ENCODE measurements at regions not wholly inside any gene's neighbourhood (a gene's known extent, or its start where the extent isn't known, plus 50 kb on each side); places are given as distances from the start of the nearest gene placed in this dataset.

- WGBS, 2 donors = 80 to 88% methylated on average over 3 of the region's 3 CpGs
- DNase-seq (no peak), ATAC-seq (no peak)
- Histone ChIP-seq H3K4me3 (no peak overlapping the region), H3K9me3 (no peaks in the 10 kb centered on the region), H3K4me1 (peaks cover 28% of the 10 kb centered on the region), H3K27ac (no peak overlapping the region), H3K27me3 (no peaks in the 10 kb centered on the region), H3K36me3 (replicated peaks in 1 of 2; ENCODE audit: insufficient read depth in 1 of 2, low read depth in 2 of 2) (no peaks in the 10 kb centered on the region)
- intact Hi-C loops (cut with DNase I) = no loop called here
- TF ChIP-seq POLR2A (IDR thresholded peaks at IDR 0.05) = no peak
- TF ChIP-seq, protein P1, sequence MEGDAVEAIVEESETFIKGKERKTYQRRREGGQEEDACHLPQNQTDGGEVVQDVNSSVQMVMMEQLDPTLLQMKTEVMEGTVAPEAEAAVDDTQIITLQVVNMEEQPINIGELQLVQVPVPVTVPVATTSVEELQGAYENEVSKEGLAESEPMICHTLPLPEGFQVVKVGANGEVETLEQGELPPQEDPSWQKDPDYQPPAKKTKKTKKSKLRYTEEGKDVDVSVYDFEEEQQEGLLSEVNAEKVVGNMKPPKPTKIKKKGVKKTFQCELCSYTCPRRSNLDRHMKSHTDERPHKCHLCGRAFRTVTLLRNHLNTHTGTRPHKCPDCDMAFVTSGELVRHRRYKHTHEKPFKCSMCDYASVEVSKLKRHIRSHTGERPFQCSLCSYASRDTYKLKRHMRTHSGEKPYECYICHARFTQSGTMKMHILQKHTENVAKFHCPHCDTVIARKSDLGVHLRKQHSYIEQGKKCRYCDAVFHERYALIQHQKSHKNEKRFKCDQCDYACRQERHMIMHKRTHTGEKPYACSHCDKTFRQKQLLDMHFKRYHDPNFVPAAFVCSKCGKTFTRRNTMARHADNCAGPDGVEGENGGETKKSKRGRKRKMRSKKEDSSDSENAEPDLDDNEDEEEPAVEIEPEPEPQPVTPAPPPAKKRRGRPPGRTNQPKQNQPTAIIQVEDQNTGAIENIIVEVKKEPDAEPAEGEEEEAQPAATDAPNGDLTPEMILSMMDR (IDR thresholded peaks at IDR 0.05) = no peak
Observed at GRCh38 chr6:14209000-14209399, 91.4 kb downstream of the CD83 start.

- Histone ChIP-seq H3K4me1 (peaks cover 28% of the 10 kb centered on the region), H3K27me3 (no peaks in the 10 kb centered on the region), H3K4me3 (no peak overlapping the region), H3K36me3 (replicated peaks in 1 of 2; ENCODE audit: insufficient read depth in 1 of 2, low read depth in 2 of 2) (no peaks in the 10 kb centered on the region), H3K9me3 (no peaks in the 10 kb centered on the region), H3K27ac (no peak overlapping the region)
- DNase-seq (no peak), ATAC-seq (no peak)
- no peak for TF ChIP-seq POLR2A (IDR thresholded peaks at IDR 0.05)
- TF ChIP-seq, protein P1 (IDR thresholded peaks at IDR 0.05) = no peak
- 83 to 85% methylated on average over 10 of the region's 10 CpGs for WGBS, 2 donors
- intact Hi-C loops (cut with DNase I) = loop anchor here (10.0 kb wide), 1 partner anchor 1285 kb away; no protein-coding TSS in a partner anchor
Observed at GRCh38 chr6:14210077-14210476, 92.5 kb downstream of the CD83 start.

- no peaks in the 10 kb centered on the region for H3K27me3 ChIP-seq
- intact Hi-C loops (cut with DNase I) = loop anchor here (10.0 kb wide), 1 partner anchor 1284 kb away; no protein-coding TSS in a partner anchor
- peaks cover 26% of the 10 kb centered on the region for H3K4me1 ChIP-seq
- ATAC-seq (peak; percentile 95), DNase-seq (peak; percentile 92 to 96 (median 94))
- 1 to 6% methylated on average over 6 to 97 of the region's 100 CpGs for WGBS, 2 donors
- peak overlapping the region in 3 of 4 donors; percentile 65 to 82 (median 78) for H3K27ac ChIP-seq
- H3K36me3 ChIP-seq (replicated peaks in 1 of 2; ENCODE audit: insufficient read depth in 1 of 2, low read depth in 2 of 2) = no peaks in the 10 kb centered on the region
- H3K4me3 ChIP-seq = peak overlapping the region; percentile 20 to 63
- TF ChIP-seq, protein P1 (IDR thresholded peaks at IDR 0.05) = peak; percentile 31 to 100 (median 90)
- peak in 2 of 3 donors; percentile 58 to 75 for TF ChIP-seq POLR2A (IDR thresholded peaks at IDR 0.05)
- H3K9me3 ChIP-seq = no peaks in the 10 kb centered on the region
Observed at GRCh38 chr6:14210663-14211561, 93.3 kb downstream of the CD83 start.

- Histone ChIP-seq H3K36me3 (replicated peaks in 1 of 2; ENCODE audit: insufficient read depth in 1 of 2, low read depth in 2 of 2) (no peaks in the 10 kb centered on the region), H3K27ac (peak overlapping the region in 2 of 4 donors; percentile 43 to 63), H3K9me3 (no peaks in the 10 kb centered on the region), H3K4me3 (peak overlapping the region in 1 of 2 donors; percentile 13), H3K27me3 (no peaks in the 10 kb centered on the region), H3K4me1 (peaks cover 19% of the 10 kb centered on the region)
- intact Hi-C loops (cut with DNase I) = loop anchor here (10.0 kb wide), 1 partner anchor 1283 kb away; no protein-coding TSS in a partner anchor
- 11 to 14% methylated on average over 15 to 20 of the region's 20 CpGs for WGBS, 2 donors
- DNase-seq = peak; percentile 28 to 49 (median 46)
- TF ChIP-seq, protein P1 (IDR thresholded peaks at IDR 0.05) = no peak
- no peak for TF ChIP-seq POLR2A (IDR thresholded peaks at IDR 0.05)
- ATAC-seq = peak; percentile 12
Observed at GRCh38 chr6:14211562-14211942, 94.0 kb downstream of the CD83 start.

Measured in body of pancreas (tissue), 4 donors.